Adrenal gland (tissue), 5 donors: ENCODE measurements at regions not wholly inside any gene's neighbourhood (a gene's known extent, or its start where the extent isn't known, plus 50 kb on each side); places are given as distances from the start of the nearest gene placed in this dataset.

Experiments
- POLR2A ChIP-seq, 2 donors: fragments of 450-650 bp; IDR thresholded peaks; one replicate each; pipeline ENCODE4 v1.6.1; 2017; ENCODE audit warnings: antibody characterized with exemption in 2 of 2, mild to moderate bottlenecking in 2 of 2, moderate library complexity in 1 of 2
- TF ChIP-seq, protein P1 (sequence below), 6 experiments: fragments of 450-650 bp in 4 of 6; fragments of 200-600 bp in 2 of 6; sonication (generic) in 1 of 6; IDR thresholded peaks; 1 replicate in 5 of 6; 2 replicates in 1 of 6; pipeline versions ENCODE4 v1.5.1 to v1.8.0; 2016 to 2021; ENCODE audit warnings: antibody characterized with exemption in 6 of 6, mild to moderate bottlenecking in 2 of 6, moderate library complexity in 1 of 6
- donor health status: DM: no; HTN: no; CAD: no.

DNA sequence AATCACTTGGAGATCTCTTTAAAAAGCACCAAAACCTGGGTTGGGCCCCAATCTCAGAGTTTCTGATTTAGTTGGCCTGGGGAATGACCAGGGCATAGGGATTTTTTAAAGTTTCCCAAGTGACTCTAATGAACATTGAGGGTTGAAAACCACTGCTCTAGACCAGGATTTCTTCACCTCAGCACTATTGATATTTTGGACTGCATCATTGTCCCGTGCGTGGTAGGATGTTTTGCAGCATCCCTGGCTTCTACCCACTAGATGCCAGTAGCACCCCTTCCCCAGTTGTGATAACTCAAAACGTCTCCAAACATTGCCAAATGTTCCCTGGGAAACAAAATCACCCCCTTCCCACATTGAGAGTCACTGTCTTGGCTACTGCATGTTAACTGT lies 61.8 kb downstream of the ATXN3L start:
- TF ChIP-seq, protein P1, sequence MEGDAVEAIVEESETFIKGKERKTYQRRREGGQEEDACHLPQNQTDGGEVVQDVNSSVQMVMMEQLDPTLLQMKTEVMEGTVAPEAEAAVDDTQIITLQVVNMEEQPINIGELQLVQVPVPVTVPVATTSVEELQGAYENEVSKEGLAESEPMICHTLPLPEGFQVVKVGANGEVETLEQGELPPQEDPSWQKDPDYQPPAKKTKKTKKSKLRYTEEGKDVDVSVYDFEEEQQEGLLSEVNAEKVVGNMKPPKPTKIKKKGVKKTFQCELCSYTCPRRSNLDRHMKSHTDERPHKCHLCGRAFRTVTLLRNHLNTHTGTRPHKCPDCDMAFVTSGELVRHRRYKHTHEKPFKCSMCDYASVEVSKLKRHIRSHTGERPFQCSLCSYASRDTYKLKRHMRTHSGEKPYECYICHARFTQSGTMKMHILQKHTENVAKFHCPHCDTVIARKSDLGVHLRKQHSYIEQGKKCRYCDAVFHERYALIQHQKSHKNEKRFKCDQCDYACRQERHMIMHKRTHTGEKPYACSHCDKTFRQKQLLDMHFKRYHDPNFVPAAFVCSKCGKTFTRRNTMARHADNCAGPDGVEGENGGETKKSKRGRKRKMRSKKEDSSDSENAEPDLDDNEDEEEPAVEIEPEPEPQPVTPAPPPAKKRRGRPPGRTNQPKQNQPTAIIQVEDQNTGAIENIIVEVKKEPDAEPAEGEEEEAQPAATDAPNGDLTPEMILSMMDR (IDR thresholded peaks at IDR 0.05): no peak
- TF ChIP-seq POLR2A (IDR thresholded peaks at IDR 0.05): no peak
